Loucy (cell line): ENCODE measurements at regions not wholly inside any gene's neighbourhood (a gene's known extent, or its start where the extent isn't known, plus 50 kb on each side); places are given as distances from the start of the nearest gene placed in this dataset.

ENCODE experiments used
- EZH2phosphoT487 ChIP-seq: fragments of 200-600 bp; IDR thresholded peaks from 2 replicates; pipeline ENCODE4 v1.6.1; 2018; ENCODE audit warnings: antibody characterized with exemption, mild to moderate bottlenecking, moderate library complexity, borderline replicate concordance
- TF ChIP-seq, protein P1 (sequence below): fragments of 200-600 bp; sonication (generic); conservative IDR thresholded peaks from 2 replicates; pipeline ENCODE4 v1.5.1; 2014; ENCODE audit warnings: mild to moderate bottlenecking, antibody characterized with exemption, low read length

DNA sequence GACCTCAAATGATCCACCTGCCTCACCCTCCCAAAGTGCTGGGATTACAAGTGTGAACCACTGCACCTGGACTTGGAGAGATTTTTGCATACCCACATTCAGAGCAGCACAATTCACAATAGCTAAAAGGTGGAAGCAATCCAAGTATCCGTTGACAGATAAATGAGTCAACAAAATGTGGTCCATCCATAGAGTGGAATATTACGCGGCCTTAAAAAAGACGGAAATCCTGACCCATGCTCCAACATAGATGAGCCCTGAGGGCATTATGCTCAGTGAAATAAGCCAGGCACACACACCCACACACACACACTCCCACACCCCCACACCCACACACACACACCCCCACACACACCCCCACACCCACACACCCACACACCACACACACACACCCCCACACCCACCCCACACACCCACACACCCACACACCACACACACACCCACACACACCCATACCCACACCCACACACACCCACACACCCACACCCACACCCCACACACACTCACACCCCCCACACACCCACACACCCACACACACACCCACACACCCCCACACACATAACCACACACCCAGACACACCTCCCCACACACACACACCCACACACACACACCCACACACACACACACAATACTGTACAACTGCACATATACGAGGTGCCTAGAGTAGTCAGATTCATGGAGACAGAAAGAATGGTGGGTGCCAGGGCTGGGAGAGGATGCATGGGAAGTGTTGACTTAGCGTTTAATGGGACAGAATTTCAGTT is 124.7 kb downstream of the FOXL1 start:
- TF ChIP-seq, protein P1, sequence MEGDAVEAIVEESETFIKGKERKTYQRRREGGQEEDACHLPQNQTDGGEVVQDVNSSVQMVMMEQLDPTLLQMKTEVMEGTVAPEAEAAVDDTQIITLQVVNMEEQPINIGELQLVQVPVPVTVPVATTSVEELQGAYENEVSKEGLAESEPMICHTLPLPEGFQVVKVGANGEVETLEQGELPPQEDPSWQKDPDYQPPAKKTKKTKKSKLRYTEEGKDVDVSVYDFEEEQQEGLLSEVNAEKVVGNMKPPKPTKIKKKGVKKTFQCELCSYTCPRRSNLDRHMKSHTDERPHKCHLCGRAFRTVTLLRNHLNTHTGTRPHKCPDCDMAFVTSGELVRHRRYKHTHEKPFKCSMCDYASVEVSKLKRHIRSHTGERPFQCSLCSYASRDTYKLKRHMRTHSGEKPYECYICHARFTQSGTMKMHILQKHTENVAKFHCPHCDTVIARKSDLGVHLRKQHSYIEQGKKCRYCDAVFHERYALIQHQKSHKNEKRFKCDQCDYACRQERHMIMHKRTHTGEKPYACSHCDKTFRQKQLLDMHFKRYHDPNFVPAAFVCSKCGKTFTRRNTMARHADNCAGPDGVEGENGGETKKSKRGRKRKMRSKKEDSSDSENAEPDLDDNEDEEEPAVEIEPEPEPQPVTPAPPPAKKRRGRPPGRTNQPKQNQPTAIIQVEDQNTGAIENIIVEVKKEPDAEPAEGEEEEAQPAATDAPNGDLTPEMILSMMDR = no peak
- TF ChIP-seq EZH2phosphoT487 = no peak
